OCI-LY1 (cell line): ENCODE measurements at regions not wholly inside any gene's neighbourhood (a gene's known extent, or its start where the extent isn't known, plus 50 kb on each side); places are given as distances from the start of the nearest gene placed in this dataset.

ENCODE experiments used
- H2AFZ ChIP-seq: fragments of 200-600 bp; sonication (generic), shearing (Covaris generic); 2 replicates; pipeline ENCODE4 v1.6.0; 2014; ENCODE audit warnings: antibody characterized with exemption, mild to moderate bottlenecking, low read length
- H3F3A ChIP-seq: fragments of 200-600 bp; sonication (generic), shearing (Covaris generic); 2 replicates; pipeline ENCODE4 v1.6.0; 2014; ENCODE audit warnings: mild to moderate bottlenecking, antibody characterized with exemption, low read length, moderate library complexity; ENCODE audit not compliant: insufficient read depth
- H3K27ac ChIP-seq: fragments of 200-600 bp; sonication (generic); 2 replicates; pipeline ENCODE4 v1.5.1; 2014; ENCODE audit warnings: low read length, mixed run types, mild to moderate bottlenecking, low read depth; ENCODE audit not compliant: poor library complexity, severe bottlenecking
- H3K27me3 ChIP-seq: fragments of 200-600 bp; sonication (generic); 2 replicates; pipeline ENCODE4 v1.6.0; 2014; ENCODE audit warnings: antibody characterized with exemption, mild to moderate bottlenecking, low read length, moderate library complexity; ENCODE audit not compliant: insufficient read depth
- H3K36me3 ChIP-seq: fragments of 200-600 bp; sonication (generic); 2 replicates; pipeline ENCODE4 v1.6.1; 2014; ENCODE audit warnings: mild to moderate bottlenecking, antibody characterized with exemption, low read length, moderate library complexity, mixed read lengths; ENCODE audit not compliant: insufficient read depth
- H3K4me1 ChIP-seq: fragments of 200-600 bp; sonication (generic); 2 replicates; pipeline ENCODE4 v1.5.1; 2014; ENCODE audit warnings: mild to moderate bottlenecking, low read length, moderate library complexity; ENCODE audit not compliant: insufficient read depth, severe bottlenecking
- H3K4me2 ChIP-seq: fragments of 200-600 bp; sonication (generic), shearing (Covaris generic); 2 replicates; pipeline ENCODE4 v1.6.1; 2014; ENCODE audit warnings: low read length
- H3K4me3 ChIP-seq: fragments of 200-600 bp; sonication (generic); 2 replicates; pipeline ENCODE4 v1.5.1; 2014; ENCODE audit warnings: low read length, low read depth, mild to moderate bottlenecking, mixed read lengths; ENCODE audit not compliant: poor library complexity, severe bottlenecking
- H3K79me2 ChIP-seq: fragments of 200-600 bp; shearing (Covaris generic); 2 replicates; pipeline ENCODE4 v1.6.1; 2016; ENCODE audit warnings: mixed run types, low read length, mixed read lengths; ENCODE audit not compliant: insufficient read depth
- H3K9ac ChIP-seq: fragments of 200-600 bp; sonication (generic), shearing (Covaris generic); 2 replicates; pipeline ENCODE4 v1.6.1; 2014; ENCODE audit warnings: mild to moderate bottlenecking, low read length, mixed read lengths
- H3K9me2 ChIP-seq: fragments of 200-600 bp; sonication (generic), shearing (Covaris generic); 2 replicates; pipeline ENCODE4 v1.6.1; 2014; ENCODE audit warnings: low read depth, mild to moderate bottlenecking, low read length, mixed read lengths
- H3K9me3 ChIP-seq: fragments of 200-600 bp; shearing (Covaris generic); 2 replicates; pipeline ENCODE4 v1.6.1; 2014; ENCODE audit warnings: low read length, mixed read lengths
- H4K20me1 ChIP-seq: fragments of 200-600 bp; sonication (generic), shearing (Covaris generic); 2 replicates; pipeline ENCODE4 v1.6.0; 2016; ENCODE audit warnings: mild to moderate bottlenecking, low read length; ENCODE audit not compliant: insufficient read depth
- CTCF ChIP-seq: fragments of 200-600 bp; sonication (generic), shearing (Covaris generic); IDR thresholded peaks from 2 replicates; pipeline ENCODE4 v1.5.1; 2017; ENCODE audit warnings: mild to moderate bottlenecking, antibody characterized with exemption, low read length, moderate library complexity, mixed read lengths
- EZH2 ChIP-seq: fragments of 200-600 bp; sonication (generic), shearing (Covaris generic); IDR thresholded peaks from 2 replicates; pipeline ENCODE4 v1.8.0; 2017; ENCODE audit warnings: borderline replicate concordance, mixed run types, mild to moderate bottlenecking, antibody characterized with exemption, low read length, moderate library complexity, mixed read lengths

GRCh38 chr5:13385066-13385465, 559.4 kb downstream of the DNAH5 start:
- no peak overlapping the region for H3K9ac ChIP-seq
- H3K4me1 ChIP-seq: no peaks in the 10 kb centered on the region
- H3K27me3 ChIP-seq: no peaks in the 10 kb centered on the region
- no peak overlapping the region for H2AFZ ChIP-seq
- H4K20me1 ChIP-seq: no peaks in the 10 kb centered on the region
- no peaks in the 10 kb centered on the region for H3K79me2 ChIP-seq
- no peak overlapping the region for H3K27ac ChIP-seq
- no peak overlapping the region for H3K4me2 ChIP-seq
- H3F3A ChIP-seq: no peaks in the 10 kb centered on the region
- H3K9me2 ChIP-seq: no peaks in the 10 kb centered on the region
- no peak overlapping the region for H3K4me3 ChIP-seq
- no peaks in the 10 kb centered on the region for H3K9me3 ChIP-seq
- TF ChIP-seq EZH2: no peak
- no peak for TF ChIP-seq CTCF
- H3K36me3 ChIP-seq: no peaks in the 10 kb centered on the region

GRCh38 chr5:13382232-13382631, 562.3 kb downstream of the DNAH5 start:
- H2AFZ ChIP-seq: no peak overlapping the region
- H4K20me1 ChIP-seq: no peaks in the 10 kb centered on the region
- no peaks in the 10 kb centered on the region for H3K27me3 ChIP-seq
- H3K4me3 ChIP-seq: no peak overlapping the region
- no peaks in the 10 kb centered on the region for H3K36me3 ChIP-seq
- H3K9me3 ChIP-seq: no peaks in the 10 kb centered on the region
- no peak overlapping the region for H3K27ac ChIP-seq
- H3K79me2 ChIP-seq: no peaks in the 10 kb centered on the region
- no peak overlapping the region for H3K4me2 ChIP-seq
- H3K9me2 ChIP-seq: no peaks in the 10 kb centered on the region
- H3K9ac ChIP-seq: no peak overlapping the region
- no peaks in the 10 kb centered on the region for H3F3A ChIP-seq
- no peaks in the 10 kb centered on the region for H3K4me1 ChIP-seq
- TF ChIP-seq CTCF (no peak), EZH2 (no peak)

- Histone ChIP-seq H3K9me3 (no peaks in the 10 kb centered on the region), H3K79me2 (no peaks in the 10 kb centered on the region), H4K20me1 (no peaks in the 10 kb centered on the region), H2AFZ (no peak overlapping the region), H3K4me1 (no peaks in the 10 kb centered on the region), H3K9ac (no peak overlapping the region), H3K36me3 (no peaks in the 10 kb centered on the region), H3K9me2 (no peaks in the 10 kb centered on the region), H3K27me3 (no peaks in the 10 kb centered on the region), H3K27ac (no peak overlapping the region), H3K4me2 (no peak overlapping the region), H3F3A (no peaks in the 10 kb centered on the region), H3K4me3 (no peak overlapping the region)
- no peak for TF ChIP-seq CTCF
- TF ChIP-seq EZH2: no peak
Observed at GRCh38 chr5:13378091-13378490, 566.4 kb downstream of the DNAH5 start.
